Central memory CD4-positive, alpha-beta T cell (primary cell): ENCODE measurements at regions not wholly inside any gene's neighbourhood (a gene's known extent, or its start where the extent isn't known, plus 50 kb on each side); places are given as distances from the start of the nearest gene placed in this dataset.

Experiments
- DNase-seq: peaks from one replicate; pipeline ENCODE4 v3.0.0; 2022

- no peak for DNase-seq
These were observed 459.7 kb downstream of the RAB28 start for GRCh38 chr4:13024147-13025105.

- DNase-seq: no peak
These were observed 476.2 kb downstream of the RAB28 start for GRCh38 chr4:13007802-13008470.

- no peak for DNase-seq
These were observed 490.2 kb downstream of the RAB28 start for GRCh38 chr4:12993923-12994322.

GRCh38 chr4:12987284-12987683, 496.9 kb downstream of the RAB28 start:
- DNase-seq: no peak

GRCh38 chr4:12979797-12980196, 504.3 kb downstream of the RAB28 start:
- no peak for DNase-seq

- DNase-seq: no peak
These were observed 505.8 kb downstream of the RAB28 start for GRCh38 chr4:12978310-12978709.

GRCh38 chr4:12975511-12975910, 508.6 kb downstream of the RAB28 start:
- DNase-seq: no peak

GRCh38 chr4:12973522-12973921, 510.6 kb downstream of the RAB28 start:
- DNase-seq: no peak

- no peak for DNase-seq
These were observed 515.8 kb downstream of the RAB28 start for GRCh38 chr4:12968345-12968744.

- no peak for DNase-seq
These were observed 517.4 kb downstream of the RAB28 start for GRCh38 chr4:12966726-12967125.

GRCh38 chr4:12965334-12965733, 518.8 kb downstream of the RAB28 start:
- no peak for DNase-seq

GRCh38 chr4:12963912-12964311, 520.2 kb downstream of the RAB28 start:
- no peak for DNase-seq

- DNase-seq: no peak
These were observed 520.8 kb downstream of the RAB28 start for GRCh38 chr4:12963291-12963690.

GRCh38 chr4:12961713-12962112, 522.4 kb downstream of the RAB28 start:
- DNase-seq: no peak

GRCh38 chr4:12958436-12958835, 525.7 kb downstream of the RAB28 start:
- no peak for DNase-seq

GRCh38 chr4:12957108-12957507, 527.0 kb downstream of the RAB28 start:
- DNase-seq: no peak

- DNase-seq: no peak
These were observed 528.1 kb downstream of the RAB28 start for GRCh38 chr4:12956026-12956425.

GRCh38 chr4:12949719-12950490, 534.2 kb downstream of the RAB28 start:
- DNase-seq: no peak

- DNase-seq: no peak
These were observed 541.1 kb downstream of the RAB28 start for GRCh38 chr4:12943069-12943468.

- DNase-seq: no peak
These were observed 550.3 kb downstream of the RAB28 start for GRCh38 chr4:12933760-12934221.

- DNase-seq: no peak
These were observed 551.8 kb downstream of the RAB28 start for GRCh38 chr4:12932203-12932788.

GRCh38 chr4:12929784-12930183, 554.4 kb downstream of the RAB28 start:
- DNase-seq: no peak

GRCh38 chr4:12928751-12929150, 555.4 kb downstream of the RAB28 start:
- no peak for DNase-seq
